ENCODE measurements at regions not wholly inside any gene's neighbourhood (a gene's known extent, or its start where the extent isn't known, plus 50 kb on each side); places are given as distances from the start of the nearest gene placed in this dataset.
"Not testable (repeated sequence)": the region's sequence is repeated elsewhere in the genome, so short reads cannot be mapped to it uniquely, and the experiment has no call there.

GRCh38 chr2:211157211-211157610 lies 600.8 kb downstream of the CPS1 start:
- DNase-seq, result no peak

DNA sequence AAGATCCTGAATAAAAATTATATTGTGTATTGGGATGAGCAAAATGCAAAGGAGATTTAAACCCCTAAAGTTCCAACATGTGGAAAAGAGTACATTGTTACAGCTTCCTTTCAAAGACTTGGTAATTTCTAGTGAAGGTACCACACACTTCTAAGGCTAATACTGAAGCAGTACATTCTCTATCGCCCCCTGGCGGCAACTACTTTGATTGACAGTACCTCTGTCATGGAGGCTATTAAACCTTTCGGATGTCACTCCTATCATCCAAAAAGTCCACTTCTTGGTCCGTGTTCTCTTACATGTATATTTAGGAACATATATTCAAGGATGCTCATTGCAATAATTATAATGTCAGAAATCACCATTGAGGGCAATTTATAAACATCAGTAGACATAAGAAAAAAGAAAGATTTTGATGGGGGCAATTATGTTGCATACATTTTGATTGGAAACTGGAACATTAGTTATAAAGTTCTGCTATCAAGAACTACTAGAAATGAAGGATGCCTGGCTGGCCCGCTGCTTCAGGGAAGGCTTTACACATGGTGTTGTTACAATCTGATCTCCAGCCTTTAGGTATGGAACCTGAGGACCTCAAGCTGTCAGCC lies 601.6 kb downstream of the CPS1 start:
- DNase-seq, result peak; percentile 35 to 82 (median 35)

DNA sequence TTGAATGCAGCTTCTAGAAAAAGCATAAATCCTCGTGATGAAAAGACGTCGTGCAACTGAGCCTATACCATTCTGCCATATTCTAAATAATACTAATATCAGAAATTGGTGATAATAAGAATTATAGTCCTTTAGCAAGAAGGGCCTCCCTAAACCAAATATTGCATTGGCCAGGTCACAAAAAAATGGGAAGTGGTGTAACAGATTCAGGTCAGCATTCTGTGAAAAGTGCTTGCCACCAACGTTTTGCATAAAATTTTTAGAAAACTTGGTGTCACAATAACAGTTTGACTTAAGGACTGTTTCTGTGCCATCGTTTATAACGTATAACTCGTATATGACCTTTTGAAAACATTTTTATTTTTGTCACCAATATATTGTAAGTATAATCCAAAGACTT lies 603.6 kb downstream of the CPS1 start:
- no peak for DNase-seq

GRCh38 chr2:211161236-211161635 lies 604.8 kb downstream of the CPS1 start:
- no peak for DNase-seq

DNA sequence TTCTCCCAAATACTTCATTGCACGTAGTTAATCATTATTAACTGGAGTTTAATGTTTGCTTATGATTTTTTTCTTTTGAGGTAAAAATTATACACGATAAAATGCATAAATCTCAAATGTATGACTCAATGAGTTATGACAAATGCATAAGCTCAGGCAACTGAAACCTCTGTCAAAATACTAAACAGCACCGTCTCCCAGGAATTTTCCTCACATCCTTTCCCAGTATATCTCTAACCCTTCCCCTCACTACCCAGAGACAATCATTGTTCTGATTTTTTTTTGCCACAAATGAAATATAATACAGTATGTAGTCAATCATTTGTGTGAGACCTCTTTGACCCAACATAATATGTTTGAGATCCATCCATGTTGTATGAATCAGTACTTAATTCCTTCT lies 606.5 kb downstream of the CPS1 start:
- DNase-seq, result no peak

DNA sequence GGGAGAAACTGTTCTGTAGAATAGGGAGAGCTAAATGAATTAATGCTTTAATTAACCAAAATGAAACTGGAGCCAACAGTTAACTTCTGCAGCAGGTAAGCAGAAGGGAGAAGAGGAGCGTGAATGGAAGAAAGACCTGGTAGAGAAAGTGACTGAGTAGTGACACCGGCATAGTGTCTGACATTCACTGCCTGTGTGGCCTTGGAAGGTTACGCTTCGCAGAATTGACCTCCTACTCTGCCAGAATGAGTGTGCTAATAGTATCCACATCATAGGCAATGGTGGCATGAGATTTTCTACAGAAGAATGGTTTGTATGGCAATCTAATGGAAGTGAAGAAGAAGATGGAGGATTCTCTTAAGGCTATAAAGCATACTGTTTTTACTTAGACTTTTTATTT lies 614.4 kb downstream of the CPS1 start:
- peak in 1 of 3 experiments; percentile 40 for DNase-seq

- DNase-seq, result no peak
Measured at GRCh38 chr2:211174021-211174420, 617.6 kb downstream of the CPS1 start.

- no peak for DNase-seq
Measured at GRCh38 chr2:211174631-211175030, 618.2 kb downstream of the CPS1 start.

DNA sequence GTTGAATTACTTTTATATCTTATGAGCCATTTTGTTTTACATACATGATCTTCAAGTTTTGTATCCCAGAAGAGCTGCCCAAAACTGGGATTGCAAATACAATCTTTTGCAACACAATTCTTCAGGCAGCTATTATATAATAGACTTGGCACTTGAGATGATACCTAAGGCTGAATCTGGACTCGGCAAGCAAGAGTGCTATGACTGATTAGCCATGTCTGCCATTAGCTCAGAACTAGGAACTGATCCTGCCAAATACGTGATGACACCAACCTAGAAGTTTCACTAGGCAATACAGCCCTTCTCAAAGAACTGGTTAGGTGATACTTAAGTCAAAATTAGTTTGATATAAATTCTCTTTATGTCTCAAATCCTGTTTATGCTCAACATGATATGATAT lies 619.6 kb downstream of the CPS1 start:
- DNase-seq, result no peak

- no peak for DNase-seq
Measured at GRCh38 chr2:211176514-211177141, 620.2 kb downstream of the CPS1 start.

- no peak for DNase-seq
Measured at GRCh38 chr2:211181626-211182025, 625.2 kb downstream of the CPS1 start.

DNA sequence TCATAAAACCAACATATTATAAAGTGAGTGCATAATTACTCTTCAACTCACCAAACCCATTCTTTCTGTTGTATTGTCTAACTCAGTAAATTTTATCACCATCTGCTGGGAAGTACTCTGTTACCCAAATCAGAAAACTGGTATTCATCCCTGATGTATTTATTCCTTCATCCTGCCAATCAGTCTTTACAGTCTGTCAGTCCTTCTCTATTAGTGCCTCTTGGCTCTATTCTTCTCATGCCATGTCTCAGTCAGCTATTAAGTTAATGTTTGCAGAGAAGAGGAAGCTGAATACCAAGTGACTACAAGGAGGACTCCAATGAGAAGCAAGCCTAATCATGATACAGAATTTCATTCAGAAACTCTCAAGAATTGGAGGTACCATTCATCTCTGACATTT lies 631.2 kb downstream of the CPS1 start:
- no peak for DNase-seq

GRCh38 chr2:211203986-211204385 lies 647.6 kb downstream of the CPS1 start:
- DNase-seq, result no peak

GRCh38 chr2:211204456-211204855 lies 648.1 kb downstream of the CPS1 start:
- no peak for DNase-seq

GRCh38 chr2:211204902-211205301 lies 648.5 kb downstream of the CPS1 start:
- DNase-seq, result no peak

DNA sequence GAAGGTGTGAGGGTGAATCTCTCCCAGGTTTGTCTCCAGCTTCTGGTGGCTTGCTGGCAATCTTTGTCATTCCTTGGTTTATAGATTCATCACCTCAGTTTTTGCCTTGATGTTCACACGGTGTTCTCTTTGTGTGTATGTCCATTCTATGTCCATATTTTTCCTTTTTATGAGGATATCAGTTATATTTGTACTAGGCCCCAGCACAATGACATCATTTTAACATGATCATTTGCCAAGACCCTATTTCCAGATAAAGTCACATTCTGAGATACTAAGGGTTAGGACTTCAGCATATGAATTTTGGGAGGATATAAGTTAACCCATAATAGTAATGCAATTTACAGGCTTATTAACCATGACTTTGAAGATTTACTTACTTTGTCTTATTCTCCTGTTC lies 649.0 kb downstream of the CPS1 start:
- no peak for DNase-seq

DNA sequence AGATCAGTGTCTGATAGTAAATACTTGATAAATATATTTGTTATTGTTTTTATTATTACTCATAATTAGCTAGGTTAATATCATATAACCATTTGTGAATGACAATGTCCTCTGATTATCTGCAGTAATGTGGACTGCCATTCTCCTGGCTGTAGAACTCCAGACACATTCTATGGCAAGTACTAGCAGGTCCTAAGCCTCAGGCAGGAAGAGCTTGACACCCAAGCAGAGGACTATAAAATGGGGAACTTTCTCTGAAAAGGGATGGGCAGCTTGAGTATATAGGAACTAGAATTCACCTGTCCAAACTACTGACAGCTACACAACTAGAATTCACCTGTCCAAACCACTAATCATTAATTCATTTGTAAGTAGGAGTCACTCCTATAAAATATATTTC lies 649.4 kb downstream of the CPS1 start:
- no peak for DNase-seq

DNA sequence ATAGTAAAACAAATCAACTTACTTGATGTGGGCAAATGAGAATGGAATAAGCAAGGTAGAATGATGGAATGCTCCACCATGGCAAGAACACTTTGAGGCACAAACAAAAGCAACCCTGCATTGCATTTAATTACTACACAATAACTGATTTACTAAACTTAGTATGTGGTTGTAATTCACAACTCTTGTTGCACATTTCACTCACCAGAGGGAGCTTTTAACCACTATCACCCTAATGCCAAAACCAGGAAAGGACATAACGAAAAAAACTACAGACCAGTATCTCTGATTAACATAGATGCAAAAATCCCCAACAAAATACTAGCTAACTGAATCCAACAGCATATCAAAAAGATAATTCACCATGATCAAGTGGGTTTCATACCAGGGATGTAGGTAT lies 659.8 kb downstream of the CPS1 start:
- no peak for DNase-seq

DNA sequence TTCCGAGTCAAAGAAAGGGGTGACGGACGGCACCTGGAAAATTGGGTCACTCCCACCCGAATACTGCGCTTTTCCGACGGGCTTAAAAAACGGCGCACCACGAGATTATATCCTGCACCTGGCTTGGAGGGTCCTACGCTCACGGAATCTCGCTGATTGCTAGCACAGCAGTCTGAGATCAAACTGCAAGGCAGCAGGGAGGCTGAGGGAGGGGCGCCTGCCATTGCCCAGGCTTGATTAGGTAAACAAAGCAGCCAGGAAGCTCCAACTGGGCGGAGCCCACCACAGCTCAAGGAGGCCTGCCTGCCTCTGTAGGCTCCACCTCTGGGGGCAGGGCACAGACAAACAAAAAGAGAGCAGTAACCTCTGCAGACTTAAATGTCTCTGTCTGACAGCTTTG lies 663.1 kb downstream of the CPS1 start:
- DNase-seq, result not testable (repeated sequence)

- no peak for DNase-seq
Measured at GRCh38 chr2:211225784-211226183, 669.4 kb downstream of the CPS1 start.

- DNase-seq, result no peak
Measured at GRCh38 chr2:211228559-211228958, 672.2 kb downstream of the CPS1 start.

DNA sequence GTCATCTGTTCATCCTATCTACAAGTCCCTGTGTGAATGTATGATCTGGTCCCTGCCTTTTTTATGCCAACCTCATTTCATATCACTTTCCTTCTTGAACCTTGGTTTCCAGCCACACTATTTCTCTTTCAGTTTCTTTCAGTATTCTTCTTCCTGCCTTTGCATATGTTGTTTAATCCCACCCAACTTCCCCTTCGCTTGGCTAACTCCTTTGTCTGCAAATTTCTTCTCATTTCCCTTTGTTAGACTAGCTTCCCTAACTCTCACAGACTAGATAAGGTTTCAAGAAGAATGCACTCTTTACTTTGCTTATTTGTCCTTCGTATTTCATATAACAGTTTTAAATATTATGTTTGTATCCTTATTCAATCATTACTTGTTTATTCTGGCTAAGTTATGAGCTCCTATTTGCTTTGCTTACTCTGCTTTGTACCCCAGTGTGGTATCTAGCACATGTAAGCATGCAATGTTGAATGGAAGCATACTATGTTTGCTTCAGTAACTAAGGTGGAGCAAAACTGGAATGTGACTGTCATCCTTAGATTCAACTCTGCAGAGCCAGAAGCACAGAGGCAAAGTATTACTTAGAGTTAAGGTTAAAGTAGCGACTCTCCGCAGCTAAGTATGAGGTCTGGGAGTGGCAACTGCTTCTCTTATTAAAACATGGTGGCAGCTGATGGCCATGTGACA lies 681.3 kb downstream of the CPS1 start:
- no peak for DNase-seq

DNA sequence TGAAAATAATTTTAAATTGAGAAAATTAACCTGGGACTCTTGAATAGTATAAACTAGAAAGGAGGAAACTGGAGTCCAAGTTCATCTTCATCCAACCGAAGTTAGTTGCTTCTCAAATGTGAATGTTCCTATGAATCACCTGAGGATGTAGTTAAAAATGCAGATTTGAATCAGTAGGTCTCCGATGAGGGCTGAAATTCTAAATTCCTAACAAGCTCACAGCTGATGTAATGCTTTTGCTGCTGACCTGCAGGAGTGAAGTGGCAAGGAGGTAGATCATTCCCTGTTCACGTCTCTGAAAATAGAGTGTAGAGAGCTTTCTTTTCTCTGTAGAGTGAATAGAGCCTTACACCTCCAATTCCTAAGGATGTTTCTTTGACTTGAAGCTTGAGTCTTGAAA lies 685.5 kb downstream of the CPS1 start:
- DNase-seq, result no peak

DNA sequence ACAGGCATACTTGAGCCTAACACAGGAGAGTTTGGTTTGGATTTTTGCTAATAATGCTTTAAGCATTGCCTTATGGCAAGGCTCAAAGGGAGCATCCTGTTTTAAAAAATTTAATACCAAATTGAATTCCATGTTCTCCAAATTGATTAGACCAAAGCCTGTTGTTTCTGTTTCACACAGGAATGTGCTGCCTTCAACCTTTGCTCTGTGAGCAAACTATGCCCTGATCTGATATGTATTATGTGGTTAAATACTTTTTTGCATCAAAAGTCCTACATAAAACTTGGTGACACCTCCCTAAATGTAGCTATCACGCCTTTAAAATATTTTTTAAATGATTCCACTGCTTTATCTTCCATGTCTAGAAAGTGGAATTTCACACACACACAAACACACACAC lies 691.4 kb downstream of the CPS1 start:
- DNase-seq, result no peak

DNA sequence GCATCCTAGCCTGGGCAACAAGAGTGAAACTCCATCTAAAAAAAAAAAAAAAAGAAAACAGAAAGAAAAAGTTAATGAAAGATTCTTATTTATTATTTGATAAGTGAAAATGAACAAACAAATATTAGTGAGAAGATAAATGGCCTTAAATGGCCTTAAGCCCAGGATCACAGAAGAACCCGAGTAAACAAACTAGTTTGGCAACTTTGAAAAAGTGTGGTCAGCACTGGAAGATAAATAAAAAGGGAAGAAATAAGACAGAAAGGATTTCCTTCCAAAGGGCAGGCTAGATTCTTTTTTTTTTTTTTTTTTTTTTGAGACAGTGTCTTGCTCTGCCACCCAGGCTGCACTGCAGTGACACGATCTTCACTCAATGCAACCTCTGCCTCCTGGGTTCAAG lies 692.4 kb downstream of the CPS1 start:
- DNase-seq, result no peak
